Middle frontal gyrus (tissue), 1 donor: ENCODE measurements at regions not wholly inside any gene's neighbourhood (a gene's known extent, or its start where the extent isn't known, plus 50 kb on each side); places are given as distances from the start of the nearest gene placed in this dataset.

ENCODE experiments used
- DNase-seq: peaks from one replicate; pipeline ENCODE4 v3.0.0-alpha.2; 2015; ENCODE audit warnings: low spot score; ENCODE audit errors: extremely low spot score

DNA sequence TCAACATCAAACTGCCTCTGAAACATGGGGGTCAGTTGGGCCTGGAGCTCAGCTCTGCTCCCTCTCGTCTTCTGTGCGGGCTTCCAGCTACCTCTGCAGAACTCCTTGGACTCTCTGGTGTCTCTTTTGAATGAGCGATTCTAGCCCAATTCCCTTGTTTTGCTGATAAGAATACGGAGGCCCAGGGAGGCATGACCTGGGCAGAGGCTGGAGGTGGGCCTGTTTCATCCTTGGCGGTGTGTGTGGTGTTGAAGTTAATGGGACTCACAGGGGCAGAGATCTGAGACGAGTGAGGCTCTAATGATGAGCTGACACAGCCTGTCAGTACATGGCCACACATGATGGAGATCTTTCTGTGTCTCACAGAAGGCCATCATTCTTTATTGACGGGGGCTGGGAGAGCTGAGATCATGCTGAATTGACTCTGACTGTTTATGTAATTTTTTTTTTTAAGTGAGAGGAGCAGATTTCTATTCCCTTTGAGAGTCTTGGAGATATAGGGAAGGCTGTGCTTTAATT is 134.5 kb downstream of the URB2 start:
- no peak for DNase-seq

DNA sequence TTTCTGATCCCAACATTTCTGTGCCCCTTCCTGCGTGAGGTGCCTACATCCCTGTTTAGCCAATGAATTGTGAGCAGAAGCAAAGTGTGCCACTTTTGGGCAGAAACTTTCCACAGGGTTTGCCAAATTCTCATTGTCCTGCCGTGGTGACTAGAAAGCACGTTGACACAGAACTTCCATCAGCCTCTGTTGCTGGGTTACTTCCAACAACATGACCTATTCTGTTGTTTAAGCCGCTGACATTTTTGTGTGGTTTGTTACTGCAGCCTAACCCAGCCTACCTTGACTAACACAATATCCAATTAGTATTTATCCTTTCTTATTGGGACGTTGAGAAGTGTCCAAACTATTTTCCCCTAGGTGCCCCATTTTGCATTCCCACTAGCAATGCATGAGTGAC is 136.8 kb downstream of the URB2 start:
- DNase-seq: no peak

DNA sequence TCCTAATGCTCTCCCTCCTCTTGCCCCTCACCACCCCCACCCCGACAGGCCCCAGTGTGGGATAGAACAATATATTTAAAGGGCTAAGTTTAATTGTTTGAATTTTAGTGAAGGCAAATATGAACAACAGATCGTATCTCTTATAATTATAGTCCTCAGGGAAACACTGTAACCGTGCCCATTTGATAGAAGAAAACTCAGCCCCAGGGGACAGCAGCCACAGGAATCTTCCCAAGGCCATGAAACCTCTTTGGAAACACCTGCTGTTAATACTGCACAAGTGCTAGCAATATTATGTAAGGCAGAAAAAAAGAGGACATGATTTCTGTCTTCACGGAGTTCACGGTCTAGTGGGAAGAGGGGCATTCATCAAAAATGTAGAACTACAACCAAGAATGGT is 142.2 kb downstream of the URB2 start:
- no peak for DNase-seq

DNA sequence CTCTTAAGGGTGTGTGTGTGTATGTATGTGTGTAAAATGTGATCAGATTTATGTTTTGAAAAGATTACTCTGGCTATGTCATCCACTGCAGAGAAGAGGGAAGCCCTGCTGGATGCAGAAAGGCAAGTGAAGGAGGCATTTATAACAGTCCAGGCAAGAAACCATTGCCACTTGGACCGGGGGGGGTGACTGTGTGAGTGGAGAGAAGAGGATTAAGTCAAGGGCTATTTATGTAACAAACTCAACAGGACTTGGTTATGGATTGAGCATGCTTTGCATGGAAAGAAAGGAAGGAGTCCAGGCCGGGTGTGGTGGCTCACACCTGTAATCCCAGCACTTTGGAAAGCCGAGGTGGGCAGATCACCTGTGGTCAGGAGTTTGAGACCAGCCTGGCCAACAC is 143.0 kb downstream of the URB2 start:
- no peak for DNase-seq

DNA sequence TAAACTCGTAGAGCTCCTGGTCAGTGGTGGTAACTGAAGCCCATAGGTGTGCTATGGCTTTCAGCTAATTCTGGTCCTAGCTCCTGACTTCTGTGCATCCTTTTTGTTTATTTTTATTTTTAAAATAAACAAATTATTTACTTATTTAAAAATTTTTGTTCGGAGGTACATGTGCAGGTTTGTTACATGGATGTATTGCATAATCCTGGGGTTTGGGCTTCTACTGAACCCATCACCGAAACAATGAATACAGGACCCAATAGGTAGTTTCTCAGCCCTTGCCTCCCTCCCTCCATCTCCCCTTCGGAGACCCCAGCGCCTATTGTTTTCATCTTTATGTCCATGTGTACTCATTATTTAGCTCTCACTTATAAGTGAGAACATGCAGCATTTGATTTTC is 143.8 kb downstream of the URB2 start:
- DNase-seq: no peak

DNA sequence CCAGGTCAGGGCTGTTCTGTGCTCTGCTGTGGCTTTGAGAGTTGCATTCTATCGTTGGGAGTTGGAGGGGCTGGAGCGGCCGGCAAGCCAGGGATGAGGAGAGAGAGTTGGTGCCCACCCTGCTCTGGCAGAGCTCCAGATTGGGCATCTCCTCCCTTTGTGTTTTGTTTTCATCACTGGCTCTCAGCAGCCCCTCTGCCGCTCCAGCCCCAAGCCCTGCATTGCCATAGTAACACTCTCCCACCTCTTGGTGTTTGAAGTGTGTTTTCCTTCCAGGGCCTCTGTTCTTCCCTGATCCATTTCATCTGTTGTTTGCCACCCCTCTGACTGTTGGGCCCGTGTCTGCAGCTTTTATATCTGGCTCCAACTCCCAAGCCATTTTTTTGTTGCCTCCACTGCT is 152.7 kb downstream of the URB2 start:
- DNase-seq: no peak

DNA sequence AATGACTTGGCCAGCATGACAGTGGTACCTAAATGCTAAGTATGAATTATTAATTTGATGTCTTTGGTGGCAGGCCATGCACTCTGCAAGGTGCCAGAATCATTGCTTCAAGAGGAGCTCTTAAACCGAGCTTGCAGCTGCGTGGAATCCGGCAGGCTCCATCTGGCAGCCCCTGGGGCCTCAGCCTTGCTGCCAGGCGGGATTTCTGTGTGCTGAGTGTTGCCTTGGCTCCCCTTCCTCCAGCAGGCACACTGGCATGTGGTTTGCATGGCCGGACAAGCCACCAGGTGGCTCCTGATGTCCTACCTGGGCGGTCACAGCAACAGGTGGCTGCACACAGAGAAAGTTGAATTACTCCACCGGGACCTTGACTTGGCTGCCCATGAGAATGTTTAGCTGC is 155.4 kb downstream of the URB2 start:
- DNase-seq: no peak

DNA sequence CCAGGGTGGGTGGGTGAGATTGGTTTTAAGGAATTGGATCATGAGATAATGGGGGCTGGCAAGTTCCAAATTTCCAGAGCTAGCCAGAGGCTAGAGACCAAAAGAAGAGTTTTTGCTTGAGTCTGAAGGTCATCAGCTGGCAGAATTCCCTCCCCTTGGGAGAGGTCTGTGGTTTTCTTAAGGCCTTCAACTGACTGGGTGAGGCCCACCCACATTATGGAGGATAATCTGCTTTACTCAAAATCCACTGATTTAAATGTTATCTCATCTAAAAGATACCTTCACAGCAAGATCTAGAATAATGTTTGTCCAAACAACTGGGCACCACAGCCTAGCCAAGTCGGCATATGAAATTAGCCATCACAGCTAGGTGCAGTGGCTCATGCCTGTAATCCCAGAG is 156.4 kb downstream of the URB2 start:
- no peak for DNase-seq

DNA sequence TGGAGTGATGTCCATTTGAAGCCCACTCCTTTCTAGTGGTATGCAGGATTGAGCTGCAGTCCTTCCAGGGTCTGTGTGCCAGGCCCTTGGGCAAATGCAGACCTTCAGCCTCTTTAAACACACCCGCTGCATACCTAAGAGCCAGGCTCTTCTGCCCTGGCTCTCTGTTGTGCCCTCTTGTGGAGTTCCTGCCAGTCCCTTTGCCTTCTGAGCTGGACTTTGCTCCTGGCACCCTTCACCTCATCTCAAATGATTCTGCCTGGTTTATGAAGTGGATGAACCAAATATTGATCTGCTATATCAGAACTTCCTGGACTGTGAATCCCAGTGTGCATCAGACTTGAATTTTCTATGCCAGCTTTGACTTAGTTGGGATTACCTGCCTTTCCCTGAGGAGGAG is 158.8 kb downstream of the URB2 start:
- DNase-seq: no peak

DNA sequence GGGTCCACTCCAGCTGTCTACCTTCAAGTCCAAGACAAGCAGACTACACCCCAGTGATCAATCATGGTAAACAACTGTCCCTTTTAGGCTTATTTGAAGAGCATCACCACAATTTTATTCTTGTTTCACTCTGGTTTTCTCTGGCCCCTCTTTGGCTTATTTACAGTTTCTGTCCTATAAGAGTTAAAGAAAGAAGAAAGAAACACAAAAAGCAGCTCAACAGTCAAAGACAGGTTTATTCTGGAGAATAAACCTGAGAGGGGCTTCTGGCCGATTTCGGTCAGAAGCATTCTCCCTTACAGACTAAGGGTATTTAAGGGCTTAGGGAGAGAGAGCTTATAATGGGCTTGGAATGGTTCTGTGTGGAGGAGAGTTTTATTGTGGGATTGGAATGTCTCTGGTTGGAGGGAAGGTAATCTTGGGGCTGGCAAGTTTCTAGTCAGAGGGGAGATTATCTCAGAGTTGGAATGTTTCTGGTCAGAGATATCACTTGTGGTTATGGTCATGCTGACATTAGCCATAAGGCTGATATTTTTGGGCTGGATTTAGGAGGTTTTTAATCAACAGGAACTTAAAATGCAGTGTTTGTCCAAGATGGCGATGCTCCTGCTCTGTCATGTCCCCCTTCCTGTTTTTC is 161.0 kb downstream of the URB2 start:
- no peak for DNase-seq

DNA sequence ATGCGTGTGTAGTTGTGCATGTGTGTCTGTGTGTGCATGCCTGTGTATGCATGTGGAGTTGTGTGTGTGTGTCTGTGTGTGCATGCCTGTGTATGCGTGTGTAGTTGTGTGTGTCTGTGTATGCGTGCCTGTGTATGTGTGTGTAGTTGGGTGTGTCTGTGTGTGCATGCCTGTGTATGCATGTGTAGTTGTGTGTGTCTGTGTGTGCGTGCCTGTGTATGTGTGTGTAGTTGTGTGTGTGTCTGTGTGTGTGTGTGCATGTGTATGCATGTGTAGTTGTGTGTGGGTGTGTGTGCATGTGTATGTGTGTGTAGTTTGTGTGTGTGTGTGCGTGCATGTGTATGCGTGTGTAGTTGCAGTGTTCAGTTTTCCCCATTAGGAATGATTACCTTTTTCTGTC is 162.0 kb downstream of the URB2 start:
- DNase-seq: no peak

DNA sequence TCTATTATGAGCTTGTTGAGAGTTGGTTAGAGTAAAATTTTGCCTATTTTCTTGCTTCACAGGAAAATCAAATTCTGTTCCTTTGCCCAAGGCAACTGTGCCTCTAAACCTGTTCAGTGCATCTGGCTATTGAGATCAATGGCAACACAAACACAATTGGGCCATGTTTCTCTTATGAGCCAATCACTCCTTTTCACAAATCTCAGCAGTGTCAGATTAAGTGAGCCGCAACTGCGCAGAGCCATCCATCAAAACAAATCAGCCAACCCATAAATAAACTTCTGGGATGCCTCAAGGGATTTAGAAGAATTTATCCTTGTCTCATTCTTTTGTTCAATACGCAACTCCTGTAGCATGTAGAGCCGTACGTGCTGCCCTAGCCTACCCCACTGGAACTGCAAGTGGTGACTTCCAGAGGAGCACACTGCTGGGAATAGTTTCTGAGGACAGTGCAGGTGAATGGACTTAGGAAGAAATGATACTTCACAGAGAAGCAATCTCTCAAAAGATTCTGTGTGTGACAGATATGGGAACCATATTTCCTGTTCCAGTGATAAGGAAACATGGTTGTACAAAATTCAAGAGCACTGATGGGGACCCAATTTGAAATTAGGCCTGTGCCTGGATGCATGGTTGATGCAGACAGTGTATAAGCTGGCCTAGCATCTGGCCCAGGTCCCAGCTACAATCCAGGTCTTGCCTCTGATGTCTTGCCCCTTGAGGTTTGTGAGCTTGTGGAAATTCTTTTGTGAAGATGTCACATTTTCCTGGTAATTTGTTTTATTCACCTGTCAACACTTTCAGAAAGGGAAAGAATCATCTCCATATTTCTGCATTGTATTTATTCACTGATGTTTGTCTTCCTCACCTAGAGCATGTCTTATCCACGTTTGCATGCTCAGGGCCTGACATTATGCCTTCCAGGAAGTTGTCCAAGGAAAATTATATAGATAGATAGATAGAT is 166.2 kb downstream of the URB2 start:
- DNase-seq: no peak

DNA sequence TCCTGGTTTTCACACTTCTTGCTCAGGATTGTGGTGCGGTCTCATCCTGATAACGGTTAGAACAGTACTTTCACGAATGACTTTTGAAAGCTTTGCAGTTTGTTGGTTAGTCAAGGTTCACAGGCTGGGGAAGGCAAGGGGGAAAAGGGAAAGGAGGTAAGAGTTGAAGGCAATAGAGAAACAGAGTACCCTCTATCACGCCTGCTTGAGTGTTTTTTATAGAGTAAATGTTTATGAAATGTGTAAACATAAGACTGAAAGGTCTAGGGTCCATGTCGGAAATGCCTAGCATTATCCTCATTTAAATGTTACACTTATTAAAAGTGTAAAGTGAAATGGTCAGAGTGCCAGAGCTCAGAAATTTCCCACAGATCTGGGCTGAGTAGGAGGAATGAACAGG is 167.4 kb downstream of the URB2 start:
- DNase-seq: no peak

DNA sequence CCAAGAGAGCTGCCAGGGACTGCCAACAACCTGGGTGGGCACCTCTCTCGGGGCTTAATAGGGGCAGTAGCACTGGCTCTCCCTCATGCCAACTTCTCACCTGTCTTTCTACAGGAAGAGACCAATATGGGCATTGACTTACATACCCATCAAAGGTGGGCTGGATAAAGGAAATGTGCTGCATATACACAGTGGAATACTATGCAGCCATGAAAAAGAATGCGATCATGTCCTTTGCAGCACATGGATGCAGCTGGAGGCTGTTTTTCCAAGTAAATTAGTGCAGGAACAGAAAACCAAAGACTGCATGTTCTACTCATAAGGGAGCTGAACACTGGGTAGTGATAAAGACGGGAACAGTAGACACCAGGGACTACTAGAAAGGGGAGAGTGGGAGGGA is 172.5 kb downstream of the URB2 start:
- no peak for DNase-seq

DNA sequence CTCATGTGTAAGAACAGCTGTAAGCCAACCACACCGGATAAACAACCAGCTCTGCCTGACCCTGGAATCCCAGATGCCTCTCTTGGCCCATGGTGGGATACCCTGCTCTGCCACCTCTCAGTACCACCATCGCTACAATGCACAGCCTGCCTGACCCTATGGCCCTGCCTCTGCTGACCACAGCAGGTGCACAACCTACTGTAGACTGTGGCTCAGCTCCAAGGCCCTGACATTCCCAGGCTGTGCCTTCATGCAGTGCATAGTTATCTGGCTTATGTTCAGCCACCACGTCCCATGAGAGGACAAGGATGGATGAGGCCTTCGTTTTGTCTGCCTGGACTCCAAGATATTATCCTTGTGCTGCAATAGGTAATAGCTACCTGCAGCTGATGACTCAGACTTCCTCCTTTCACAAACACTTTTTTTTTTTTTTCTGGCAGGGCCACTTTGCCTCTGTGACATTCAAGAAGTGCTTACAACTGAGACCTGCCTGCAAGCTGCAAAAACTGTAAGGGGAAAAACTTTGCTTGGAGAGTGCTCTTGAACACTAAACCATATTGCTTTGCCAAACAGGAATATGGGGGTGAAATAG is 177.7 kb downstream of the URB2 start:
- DNase-seq: no peak

DNA sequence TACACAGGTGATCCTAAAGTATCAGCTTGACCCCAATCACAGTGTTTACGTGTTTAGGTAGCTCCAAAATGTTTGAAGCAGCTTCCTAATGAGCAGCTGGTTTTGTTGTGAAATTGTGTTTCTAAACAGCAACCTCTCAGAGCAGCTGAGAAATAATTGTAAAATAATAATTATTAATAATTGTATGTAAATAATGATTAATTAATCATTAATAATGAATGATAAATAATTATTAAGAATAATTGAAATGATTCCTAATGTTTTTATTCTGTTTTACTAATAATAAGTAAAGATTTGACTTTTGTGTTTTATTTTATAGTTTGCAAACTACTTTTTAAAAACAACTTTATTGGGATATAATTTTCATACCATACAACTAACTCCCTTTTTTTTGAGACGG is 182.2 kb downstream of the URB2 start:
- DNase-seq: no peak

DNA sequence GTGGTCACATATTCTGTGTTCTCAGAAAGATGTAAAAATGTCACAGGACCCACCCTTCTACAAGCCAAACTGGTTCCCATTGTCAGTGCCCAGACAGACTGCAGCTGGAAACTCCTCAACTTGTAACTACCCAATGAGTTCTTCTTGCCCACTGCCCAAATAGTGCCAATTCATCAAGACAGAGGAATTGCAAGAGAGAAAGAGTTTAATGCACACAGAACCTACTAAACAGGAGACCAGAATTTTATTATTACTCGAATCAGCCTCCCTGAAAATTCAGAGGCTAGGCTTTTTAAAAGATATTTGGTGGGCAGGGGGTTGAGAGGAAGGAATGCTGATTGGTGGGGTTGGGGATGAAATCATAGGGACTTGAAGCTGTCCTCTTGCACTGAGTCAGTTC is 184.1 kb downstream of the URB2 start:
- DNase-seq: no peak

DNA sequence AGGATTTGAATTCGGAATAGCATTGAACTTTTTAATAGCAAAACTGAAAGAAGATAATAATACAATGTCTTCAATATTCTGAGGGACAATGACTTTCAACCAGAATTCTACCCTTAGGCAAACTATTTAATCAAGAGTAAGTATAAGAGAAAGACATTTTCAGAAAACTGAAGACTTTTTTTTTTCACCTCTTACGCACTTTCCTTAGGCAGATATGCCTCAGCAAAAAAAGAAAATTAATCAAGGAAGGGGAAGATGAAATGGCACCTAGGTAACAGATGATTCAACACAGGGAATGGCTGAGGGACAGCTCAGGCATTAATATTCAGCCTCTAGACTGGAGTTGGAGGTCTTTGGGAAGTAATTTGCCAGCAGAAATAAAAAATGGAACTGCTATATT is 184.9 kb downstream of the URB2 start:
- no peak for DNase-seq

DNA sequence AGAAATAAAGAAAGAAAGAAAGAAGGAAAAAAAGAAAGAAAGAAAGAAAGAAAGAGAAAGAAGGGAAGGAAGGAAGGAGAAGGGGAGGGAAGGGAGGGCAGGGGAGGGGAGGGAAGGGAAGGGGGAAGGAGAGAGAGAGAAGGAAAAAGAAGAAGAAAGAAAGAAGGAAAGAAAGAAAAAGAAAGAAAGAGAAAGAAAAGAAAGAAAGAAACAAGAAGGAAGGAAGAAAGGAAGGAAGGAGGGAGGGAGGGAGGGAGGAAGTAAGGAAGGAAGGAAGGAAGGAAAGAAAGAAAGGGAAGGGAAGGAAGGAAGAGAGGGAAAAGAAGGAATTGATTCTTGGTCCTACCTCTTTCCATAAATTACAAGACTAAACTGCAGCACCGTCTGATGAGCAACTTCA is 186.1 kb downstream of the URB2 start:
- DNase-seq: no peak

DNA sequence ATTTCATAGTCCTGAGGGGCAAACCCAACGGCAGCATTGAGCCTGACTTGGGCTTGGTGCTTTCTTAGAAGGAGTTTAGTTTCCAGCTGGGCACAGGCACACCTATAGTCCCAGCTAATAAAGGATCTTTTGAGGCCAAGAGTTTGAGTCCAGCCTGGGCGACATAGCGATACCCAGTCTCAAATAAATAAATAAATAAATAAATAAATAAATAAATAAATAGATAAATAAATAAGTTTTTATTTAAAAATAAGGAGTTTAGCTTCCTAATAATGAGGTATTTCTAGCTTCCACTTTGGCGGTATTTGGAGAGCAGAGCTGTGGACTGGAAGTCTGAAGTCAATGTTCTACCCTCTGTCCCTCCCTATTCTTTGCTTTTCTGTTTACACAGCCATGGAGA is 186.6 kb downstream of the URB2 start:
- DNase-seq: no peak

DNA sequence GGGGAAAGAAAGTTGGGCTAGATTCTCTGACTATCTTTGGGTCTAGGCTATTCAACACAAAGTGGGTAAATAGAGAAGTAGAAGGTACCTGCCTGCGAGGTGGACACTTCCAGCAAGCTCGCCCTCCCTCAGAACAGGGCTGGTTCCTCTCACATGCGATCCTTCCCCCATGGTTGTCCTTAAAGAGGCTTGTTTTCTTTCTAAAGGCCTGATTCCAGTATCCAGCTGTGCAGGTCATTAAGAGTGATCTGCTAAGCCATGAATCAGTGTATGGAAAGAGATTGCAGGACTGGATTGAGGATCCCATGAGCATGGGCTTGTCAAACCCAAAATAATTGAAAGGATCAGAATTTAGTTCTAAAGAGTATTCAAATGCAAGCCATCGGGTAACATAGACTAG is 189.0 kb downstream of the URB2 start:
- DNase-seq: no peak

DNA sequence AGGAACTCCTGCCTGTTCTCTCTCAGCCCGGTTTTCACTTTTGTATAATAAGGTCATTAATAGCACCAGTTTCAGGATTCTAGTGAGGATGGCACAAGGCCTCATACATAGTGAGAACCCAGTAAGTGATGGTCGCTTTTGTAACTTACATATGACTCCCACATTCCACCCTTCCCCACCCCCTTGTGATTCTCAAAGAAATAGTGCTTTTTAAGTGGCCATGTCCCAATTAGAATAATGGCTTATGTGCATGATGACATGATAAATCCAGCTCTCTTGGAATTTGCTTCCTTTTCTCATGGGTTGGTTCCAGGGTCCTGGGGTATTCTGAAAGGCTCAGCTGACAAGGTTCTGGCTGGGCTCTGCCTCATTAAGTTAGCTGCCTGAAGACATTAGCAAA is 189.9 kb downstream of the URB2 start:
- DNase-seq: no peak
